Caco-2 (cell line): ENCODE measurements at regions not wholly inside any gene's neighbourhood (a gene's known extent, or its start where the extent isn't known, plus 50 kb on each side); places are given as distances from the start of the nearest gene placed in this dataset.

Source experiments
- BruUV-seq: library from RNA; stranded (reverse); fragments of 400-500 nt; replicated peaks from 2 replicates; lab custom pipeline; 2021; lab: Mats Ljungman, UMichigan
- CTCF ChIA-PET: fragments of 300-600 bp; sonication (Branson Sonifier 250); formaldehyde crosslinking; loops from one replicate; lab custom pipeline; 2022; ENCODE audit warnings: antibody characterized with exemption; lab: Charles Lee
- POLR2A ChIA-PET: fragments of 300-600 bp; sonication (Branson Sonifier 250); formaldehyde crosslinking; loops from one replicate; lab custom pipeline; 2022; ENCODE audit warnings: antibody characterized with exemption; lab: Charles Lee
- DNase-seq, 2 experiments: peaks; one replicate each; pipeline versions ENCODE4 v3.0.0 to v3.0.0-alpha.2; 2020 to 2022
- H3K27me3 ChIP-seq: replicated peaks from 2 replicates; pipeline ENCODE4 v1.6.0; 2011; ENCODE audit warnings: low read length; ENCODE audit not compliant: control insufficient read depth, insufficient read depth
- H3K36me3 ChIP-seq: 2 replicates; pipeline ENCODE4 v1.5.1; 2011; ENCODE audit warnings: low read length; ENCODE audit not compliant: control insufficient read depth, insufficient read depth
- H3K4me1 ChIP-seq: fragments of 250-450 bp; sonication (Bioruptor Pico); 2 replicates; pipeline ENCODE4 v1.5.1; 2020; ENCODE audit warnings: mild to moderate bottlenecking
- H3K4me3 ChIP-seq: 2 replicates; pipeline ENCODE4 v1.5.1; 2011; ENCODE audit warnings: low read depth, mild to moderate bottlenecking, control low read depth, low read length
- H3K9me3 ChIP-seq: fragments of 250-450 bp; sonication (Bioruptor Pico); 2 replicates; pipeline ENCODE4 v1.5.1; 2020; ENCODE audit warnings: mild to moderate bottlenecking, moderate library complexity
- H3K27ac Mint-ChIP-seq: one replicate; pipeline ENCODE4 v1.8.0; 2022; ENCODE audit warnings: mixed read lengths; ENCODE audit not compliant: unreplicated experiment
- H3K27me3 Mint-ChIP-seq: one replicate; pipeline ENCODE4 v1.8.0; 2022; ENCODE audit warnings: mixed read lengths; ENCODE audit not compliant: insufficient read depth, unreplicated experiment
- H3K36me3 Mint-ChIP-seq: one replicate; pipeline ENCODE4 v1.8.0; 2022; ENCODE audit warnings: mild to moderate bottlenecking, mixed read lengths; ENCODE audit not compliant: insufficient read depth, unreplicated experiment
- H3K4me1 Mint-ChIP-seq: one replicate; pipeline ENCODE4 v1.8.0; 2022; ENCODE audit warnings: low read depth, mixed read lengths; ENCODE audit not compliant: unreplicated experiment
- H3K4me3 Mint-ChIP-seq: one replicate; pipeline ENCODE4 v1.8.0; 2022; ENCODE audit warnings: mild to moderate bottlenecking, moderate library complexity, mixed read lengths; ENCODE audit not compliant: unreplicated experiment
- H3K9me3 Mint-ChIP-seq: one replicate; pipeline ENCODE4 v1.8.0; 2022; ENCODE audit warnings: mixed read lengths; ENCODE audit not compliant: unreplicated experiment
- CTCF ChIP-seq, 2 experiments: fragments of 200-600 bp in 1 of 2; IDR thresholded peaks; 1 replicate in 1 of 2; 2 replicates in 1 of 2; pipeline versions ENCODE4 v1.5.1 to v1.8.0; 2011 to 2022; ENCODE audit warnings: antibody characterized with exemption in 1 of 2, control low read depth in 1 of 2, inconsistent platforms in 1 of 2, low read depth in 1 of 2, low read length in 1 of 2, mild to moderate bottlenecking in 1 of 2, moderate library complexity in 1 of 2; ENCODE audit not compliant: insufficient read depth in 1 of 2, severe bottlenecking in 1 of 2, unreplicated experiment in 1 of 2
- intact Hi-C: fragments of 100-400 bp; cut with micrococcal nuclease; formaldehyde crosslinking; loops from one replicate; pipeline ENCODE4 v1.10.0; 2022; ENCODE audit not compliant: unreplicated experiment

GRCh38 chr6:50992232-50992631, 173.6 kb downstream of the TFAP2B start:
- BruUV-seq = no TSS peak
- no peaks in the 10 kb centered on the region for H3K9me3 Mint-ChIP-seq
- Histone ChIP-seq H3K27me3 (no peaks in the 10 kb centered on the region), H3K4me3 (no peak overlapping the region), H3K36me3 (no peaks in the 10 kb centered on the region), H3K9me3 (no peaks in the 10 kb centered on the region), H3K4me1 (no peaks in the 10 kb centered on the region)
- no peaks in the 10 kb centered on the region for H3K4me1 Mint-ChIP-seq
- ChIA-PET CTCF (no interaction called here), POLR2A (no interaction called here)
- no peak overlapping the region for H3K4me3 Mint-ChIP-seq
- no peaks in the 10 kb centered on the region for H3K36me3 Mint-ChIP-seq
- H3K27me3 Mint-ChIP-seq = no peaks in the 10 kb centered on the region
- no peak for DNase-seq
- intact Hi-C loops = no loop called here
- TF ChIP-seq CTCF (IDR thresholded peaks at IDR 0.05; ENCODE audit: insufficient read depth in 1 of 2, low read depth in 1 of 2, low read length in 1 of 2, severe bottlenecking in 1 of 2, unreplicated experiment in 1 of 2) = no peak
- H3K27ac Mint-ChIP-seq = no peak overlapping the region

GRCh38 chr6:50992704-50993625, 174.3 kb downstream of the TFAP2B start:
- Histone ChIP-seq H3K27me3 (no peaks in the 10 kb centered on the region; the same call in 1 of the 2 replicates), H3K4me1 (no peaks in the 10 kb centered on the region), H3K36me3 (no peaks in the 10 kb centered on the region), H3K9me3 (no peaks in the 10 kb centered on the region), H3K4me3 (no peak overlapping the region)
- intact Hi-C loops = no loop called here
- no peaks in the 10 kb centered on the region for H3K9me3 Mint-ChIP-seq
- H3K36me3 Mint-ChIP-seq = no peaks in the 10 kb centered on the region
- H3K4me1 Mint-ChIP-seq = no peaks in the 10 kb centered on the region
- CTCF ChIA-PET = no interaction called here
- no peak overlapping the region for H3K4me3 Mint-ChIP-seq
- POLR2A ChIA-PET = no interaction called here
- no peaks in the 10 kb centered on the region for H3K27me3 Mint-ChIP-seq
- TF ChIP-seq CTCF (IDR thresholded peaks at IDR 0.05; ENCODE audit: insufficient read depth in 1 of 2, low read depth in 1 of 2, low read length in 1 of 2, severe bottlenecking in 1 of 2, unreplicated experiment in 1 of 2) = no peak
- H3K27ac Mint-ChIP-seq = no peak overlapping the region
- no peak for DNase-seq
- BruUV-seq = no TSS peak

GRCh38 chr6:50993941-50994720, 175.5 kb downstream of the TFAP2B start:
- Histone ChIP-seq H3K27me3 (no peaks in the 10 kb centered on the region; the same call in 1 of the 2 replicates), H3K4me1 (no peaks in the 10 kb centered on the region), H3K36me3 (no peaks in the 10 kb centered on the region), H3K4me3 (no peak overlapping the region), H3K9me3 (no peaks in the 10 kb centered on the region)
- Mint-ChIP-seq H3K27me3 (no peaks in the 10 kb centered on the region), H3K9me3 (no peaks in the 10 kb centered on the region), H3K4me1 (no peaks in the 10 kb centered on the region), H3K4me3 (no peak overlapping the region), H3K36me3 (no peaks in the 10 kb centered on the region), H3K27ac (no peak overlapping the region)
- POLR2A ChIA-PET = no interaction called here
- TF ChIP-seq CTCF (IDR thresholded peaks at IDR 0.05; ENCODE audit: insufficient read depth in 1 of 2, low read depth in 1 of 2, low read length in 1 of 2, severe bottlenecking in 1 of 2, unreplicated experiment in 1 of 2) = no peak
- no TSS peak for BruUV-seq
- CTCF ChIA-PET = no interaction called here
- intact Hi-C loops = no loop called here
- DNase-seq = no peak
